Activated naive CD4-positive, alpha-beta T cell treated with anti-CD3 and anti-CD28 coated beads for 36 hours (primary cell): ENCODE measurements at regions not wholly inside any gene's neighbourhood (a gene's known extent, or its start where the extent isn't known, plus 50 kb on each side); places are given as distances from the start of the nearest gene placed in this dataset.

Experiments
- CTCF ChIA-PET: fragments of 350-600 bp; sonication (Branson Sonifier 250); formaldehyde crosslinking; loops from one replicate; lab custom pipeline; 2021; ENCODE audit warnings: antibody characterized with exemption; lab: Charles Lee
- DNase-seq: peaks from one replicate; pipeline ENCODE4 v3.0.0-alpha.2; 2020
- H3K27ac Mint-ChIP-seq: one replicate; pipeline ENCODE4 v1.8.0; 2021; ENCODE audit warnings: mild to moderate bottlenecking, mixed read lengths
- H3K27me3 Mint-ChIP-seq: one replicate; pipeline ENCODE4 v1.8.0; 2021; ENCODE audit warnings: low read depth, mixed read lengths
- H3K36me3 Mint-ChIP-seq: one replicate; pipeline ENCODE4 v1.8.0; 2021; ENCODE audit warnings: low read depth, mixed read lengths
- H3K4me1 Mint-ChIP-seq: one replicate; pipeline ENCODE4 v1.8.0; 2021; ENCODE audit warnings: low read depth, mixed read lengths
- H3K4me3 Mint-ChIP-seq: one replicate; pipeline ENCODE4 v1.8.0; 2021; ENCODE audit warnings: mild to moderate bottlenecking, moderate library complexity, mixed read lengths
- H3K9me3 Mint-ChIP-seq: one replicate; pipeline ENCODE4 v1.8.0; 2021; ENCODE audit warnings: mixed read lengths
- intact Hi-C: fragments of 100-400 bp; cut with micrococcal nuclease; formaldehyde crosslinking; loops from one replicate; pipeline ENCODE4 v1.15.1; 2023

DNA sequence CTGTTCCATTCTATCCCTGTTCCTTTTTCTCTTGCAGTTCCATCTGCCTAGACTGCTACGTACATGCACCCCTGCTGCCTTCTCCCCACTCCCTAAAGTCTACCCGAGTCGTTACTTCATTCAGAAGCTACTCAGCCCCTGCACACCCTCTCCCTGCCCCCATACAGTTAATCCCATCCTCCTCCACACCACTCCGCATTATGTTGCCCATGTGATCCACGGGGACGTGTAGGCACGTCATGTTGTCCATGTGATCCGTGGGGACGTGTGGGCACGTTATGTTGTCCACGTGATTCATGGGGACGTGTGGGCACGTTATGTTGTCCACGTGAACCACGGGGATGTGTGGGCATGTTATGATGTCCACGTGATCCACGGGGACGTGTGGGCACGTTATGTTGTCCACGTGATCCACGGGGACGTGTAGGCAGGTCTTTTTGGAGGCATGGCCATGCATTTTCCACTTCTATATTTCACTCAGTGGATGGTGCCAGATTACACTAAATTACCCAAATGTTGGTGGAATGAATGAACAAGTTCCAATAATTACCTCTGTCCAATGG lies 299.5 kb downstream of the DCDC2C start:
- Mint-ChIP-seq H3K9me3 (peaks cover 2% of the 10 kb centered on the region), H3K27ac (no peak overlapping the region), H3K4me3 (no peak overlapping the region), H3K27me3 (no peaks in the 10 kb centered on the region), H3K4me1 (no peaks in the 10 kb centered on the region), H3K36me3 (no peaks in the 10 kb centered on the region)
- CTCF ChIA-PET, result no interaction called here
- no peak for DNase-seq
- intact Hi-C loops, result no loop called here

DNA sequence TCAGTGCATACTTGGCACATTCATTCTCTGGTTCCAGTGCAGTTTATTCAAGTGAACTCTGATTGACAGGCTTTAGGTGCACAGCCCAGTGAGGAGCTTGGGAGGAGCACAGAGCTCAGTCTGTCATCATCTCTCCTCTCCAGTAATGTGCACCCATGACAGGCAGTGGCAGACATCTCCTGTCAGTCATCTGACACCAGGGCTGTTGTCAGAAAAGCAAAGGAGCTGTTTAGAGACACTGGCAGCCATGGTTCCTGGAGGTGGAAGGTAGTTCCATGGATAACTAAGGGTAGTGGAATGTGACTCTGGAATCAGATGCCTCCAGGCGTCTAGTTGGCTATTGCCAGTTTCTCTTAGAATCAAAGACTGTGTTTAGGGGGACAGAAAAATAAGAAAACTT lies 308.8 kb downstream of the DCDC2C start:
- H3K36me3 Mint-ChIP-seq, result no peaks in the 10 kb centered on the region
- CTCF ChIA-PET, result no interaction called here
- H3K27me3 Mint-ChIP-seq, result no peaks in the 10 kb centered on the region

DNA sequence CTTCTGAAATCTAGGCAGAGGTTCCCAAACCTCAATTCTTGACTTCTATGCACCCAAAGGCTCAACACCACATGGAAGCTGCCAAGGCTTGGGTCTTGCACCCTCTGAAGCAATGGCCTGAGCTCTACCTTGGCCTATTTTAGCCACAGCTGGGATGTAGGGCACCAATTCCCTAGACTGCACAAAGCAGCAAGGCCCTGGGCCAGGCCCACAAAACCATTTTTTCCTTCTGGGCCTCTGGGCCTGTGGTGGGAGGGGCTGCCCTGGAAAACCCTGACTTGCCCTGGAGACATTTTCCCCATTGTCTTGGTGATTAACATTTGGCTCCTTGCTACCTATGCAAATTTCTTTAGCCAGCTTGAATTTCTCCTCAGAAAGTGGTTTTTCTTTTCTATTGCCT lies 315.2 kb downstream of the DCDC2C start:
- H3K4me3 Mint-ChIP-seq, result no peak overlapping the region
- no peaks in the 10 kb centered on the region for H3K27me3 Mint-ChIP-seq
- peaks cover 10% of the 10 kb centered on the region for H3K9me3 Mint-ChIP-seq
- CTCF ChIA-PET, result no interaction called here
- H3K36me3 Mint-ChIP-seq, result no peaks in the 10 kb centered on the region
- no peak overlapping the region for H3K27ac Mint-ChIP-seq
- H3K4me1 Mint-ChIP-seq, result no peaks in the 10 kb centered on the region
- DNase-seq, result no peak
- intact Hi-C loops, result no loop called here

More for the DNA sequence above, 308.8 kb downstream of the DCDC2C start:
- Mint-ChIP-seq H3K4me3 (no peak overlapping the region), H3K27ac (no peak overlapping the region), H3K4me1 (no peaks in the 10 kb centered on the region), H3K9me3 (peaks cover 10% of the 10 kb centered on the region)
- no peak for DNase-seq
- intact Hi-C loops, result no loop called here

GRCh38 chr2:4020153-4020552 lies 316.8 kb downstream of the DCDC2C start:
- no peaks in the 10 kb centered on the region for H3K27me3 Mint-ChIP-seq
- H3K36me3 Mint-ChIP-seq, result no peaks in the 10 kb centered on the region

GRCh38 chr2:4020649-4021048 lies 317.3 kb downstream of the DCDC2C start:
- CTCF ChIA-PET, result no interaction called here
- Mint-ChIP-seq H3K4me3 (no peak overlapping the region), H3K9me3 (peaks cover 10% of the 10 kb centered on the region), H3K27ac (no peak overlapping the region), H3K36me3 (no peaks in the 10 kb centered on the region), H3K27me3 (no peaks in the 10 kb centered on the region), H3K4me1 (no peaks in the 10 kb centered on the region)
- DNase-seq, result no peak
- intact Hi-C loops, result no loop called here

More at GRCh38 chr2:4020153-4020552, 316.8 kb downstream of the DCDC2C start:
- Mint-ChIP-seq H3K27ac (no peak overlapping the region), H3K4me1 (no peaks in the 10 kb centered on the region), H3K4me3 (no peak overlapping the region), H3K9me3 (peaks cover 10% of the 10 kb centered on the region)
- no peak for DNase-seq
- intact Hi-C loops, result no loop called here
- CTCF ChIA-PET, result no interaction called here

- intact Hi-C loops, result no loop called here
- Mint-ChIP-seq H3K36me3 (no peaks in the 10 kb centered on the region), H3K27me3 (no peaks in the 10 kb centered on the region), H3K27ac (no peak overlapping the region), H3K4me1 (no peaks in the 10 kb centered on the region), H3K4me3 (no peak overlapping the region), H3K9me3 (no peaks in the 10 kb centered on the region)
- CTCF ChIA-PET, result no interaction called here
- DNase-seq, result no peak
These were observed 321.2 kb downstream of the DCDC2C start for GRCh38 chr2:4024605-4025004.

DNA sequence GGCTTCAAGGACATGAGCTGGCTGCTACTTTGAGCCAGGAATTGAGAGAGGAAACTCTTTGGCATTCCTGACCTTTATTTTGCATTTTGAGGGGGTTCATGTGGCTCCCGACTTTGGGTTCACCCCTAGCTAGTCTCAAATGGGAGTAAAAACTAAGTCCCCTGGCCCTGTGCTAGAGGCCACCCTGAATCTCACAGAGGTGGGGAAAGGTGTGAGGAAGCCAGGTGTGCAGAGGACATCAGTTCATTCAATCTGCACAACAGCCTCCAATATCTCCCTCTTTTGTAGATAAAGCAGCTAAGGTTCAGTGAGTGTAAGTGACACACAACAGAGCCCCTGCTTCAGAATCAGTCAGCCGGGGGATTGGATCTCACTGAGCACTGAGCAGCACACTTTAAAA lies 325.7 kb downstream of the DCDC2C start:
- DNase-seq, result no peak
- CTCF ChIA-PET, result no interaction called here
- intact Hi-C loops, result no loop called here
- no peaks in the 10 kb centered on the region for H3K27me3 Mint-ChIP-seq
- H3K36me3 Mint-ChIP-seq, result no peaks in the 10 kb centered on the region
- no peaks in the 10 kb centered on the region for H3K4me1 Mint-ChIP-seq
- H3K4me3 Mint-ChIP-seq, result no peak overlapping the region
- no peaks in the 10 kb centered on the region for H3K9me3 Mint-ChIP-seq
- H3K27ac Mint-ChIP-seq, result no peak overlapping the region

DNA sequence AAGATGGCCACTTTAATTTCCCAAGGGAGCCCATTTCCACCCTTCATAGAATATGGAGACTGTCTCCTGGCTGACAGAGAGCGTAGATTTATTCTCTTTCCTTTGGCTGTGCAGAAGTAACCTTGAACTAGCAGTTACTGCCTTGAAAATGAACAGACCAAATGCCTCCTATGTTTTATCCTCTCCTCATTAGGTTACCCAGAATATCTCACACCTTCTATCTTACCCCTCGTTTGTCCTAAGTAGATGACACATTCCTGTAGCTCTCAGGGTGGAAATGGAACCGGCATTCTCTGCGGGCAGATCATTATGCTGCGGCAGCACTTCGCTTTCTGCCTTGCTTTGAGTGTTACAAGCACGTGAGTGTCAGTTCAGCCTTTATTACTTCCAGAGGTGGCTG lies 336.5 kb downstream of the DCDC2C start:
- CTCF ChIA-PET, result no interaction called here
- H3K4me1 Mint-ChIP-seq, result no peaks in the 10 kb centered on the region
- H3K27me3 Mint-ChIP-seq, result peaks cover 2% of the 10 kb centered on the region
- H3K27ac Mint-ChIP-seq, result no peak overlapping the region
- no peak for DNase-seq
- no peak overlapping the region for H3K4me3 Mint-ChIP-seq
- intact Hi-C loops, result no loop called here
- peaks cover 7% of the 10 kb centered on the region for H3K9me3 Mint-ChIP-seq
- no peaks in the 10 kb centered on the region for H3K36me3 Mint-ChIP-seq

DNA sequence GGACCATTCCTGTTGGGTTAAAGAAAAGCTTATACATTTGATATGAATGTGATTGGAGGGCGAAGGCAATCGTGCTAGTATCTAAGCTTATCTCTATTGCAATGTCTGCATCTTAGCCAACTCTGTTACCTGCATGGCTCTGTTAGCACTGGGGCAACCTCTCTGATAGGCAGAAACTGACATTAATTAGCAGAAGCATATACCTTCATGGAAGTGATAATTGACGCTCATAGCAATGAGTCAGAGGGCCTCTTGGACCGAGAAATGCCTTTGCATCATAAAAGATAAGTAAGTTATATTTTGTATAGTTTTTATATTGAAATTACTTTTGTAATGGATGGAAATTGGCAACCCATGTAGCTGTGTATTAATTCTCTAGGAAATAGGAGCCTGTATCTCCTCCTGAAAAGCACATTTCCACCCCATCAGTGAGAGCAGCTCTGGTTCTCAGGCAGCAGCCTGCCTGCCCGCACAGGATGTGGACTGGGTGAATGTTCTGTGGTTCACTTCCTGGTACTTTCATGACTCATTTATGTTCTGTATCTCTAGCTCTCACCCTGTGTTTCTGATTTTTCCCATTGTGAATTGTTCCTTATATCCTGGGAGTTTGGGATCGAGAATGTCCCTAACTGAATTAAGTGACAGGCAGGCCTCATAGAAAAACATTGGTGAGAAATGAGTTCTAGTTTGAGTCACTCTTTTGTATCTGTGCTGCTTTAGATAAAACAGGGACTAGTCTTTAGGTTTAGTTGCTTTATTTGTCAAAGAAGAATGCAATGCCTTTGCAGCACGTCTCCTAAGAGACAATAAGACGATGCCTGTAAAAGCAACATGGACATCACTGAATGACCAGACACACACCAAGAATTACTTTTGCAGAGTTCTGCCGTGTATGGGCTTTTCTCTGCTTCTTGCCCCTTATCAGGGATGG lies 344.9 kb downstream of the DCDC2C start:
- no peaks in the 10 kb centered on the region for H3K27me3 Mint-ChIP-seq
- H3K27ac Mint-ChIP-seq, result no peak overlapping the region
- intact Hi-C loops, result no loop called here
- no peaks in the 10 kb centered on the region for H3K4me1 Mint-ChIP-seq
- H3K4me3 Mint-ChIP-seq, result no peak overlapping the region
- H3K9me3 Mint-ChIP-seq, result peaks cover 3% of the 10 kb centered on the region
- peak; percentile 41 for DNase-seq
- CTCF ChIA-PET, result no interaction called here
- no peaks in the 10 kb centered on the region for H3K36me3 Mint-ChIP-seq

- no peaks in the 10 kb centered on the region for H3K36me3 Mint-ChIP-seq
- no peak overlapping the region for H3K4me3 Mint-ChIP-seq
- CTCF ChIA-PET, result no interaction called here
- intact Hi-C loops, result no loop called here
- no peak overlapping the region for H3K27ac Mint-ChIP-seq
- DNase-seq, result no peak
- H3K9me3 Mint-ChIP-seq, result no peaks in the 10 kb centered on the region
- H3K4me1 Mint-ChIP-seq, result no peaks in the 10 kb centered on the region
- H3K27me3 Mint-ChIP-seq, result no peaks in the 10 kb centered on the region
These were observed 346.1 kb downstream of the DCDC2C start for GRCh38 chr2:4049463-4049862.

GRCh38 chr2:4053769-4054493 lies 350.6 kb downstream of the DCDC2C start:
- CTCF ChIA-PET, result no interaction called here
- no peaks in the 10 kb centered on the region for H3K4me1 Mint-ChIP-seq

GRCh38 chr2:4066217-4066616 lies 362.8 kb downstream of the DCDC2C start:
- intact Hi-C loops, result no loop called here
- no peak overlapping the region for H3K4me3 Mint-ChIP-seq
- no peaks in the 10 kb centered on the region for H3K36me3 Mint-ChIP-seq
- CTCF ChIA-PET, result no interaction called here
- no peaks in the 10 kb centered on the region for H3K9me3 Mint-ChIP-seq
- no peak overlapping the region for H3K27ac Mint-ChIP-seq
- H3K4me1 Mint-ChIP-seq, result no peaks in the 10 kb centered on the region
- no peaks in the 10 kb centered on the region for H3K27me3 Mint-ChIP-seq
- DNase-seq, result no peak

More at GRCh38 chr2:4053769-4054493, 350.6 kb downstream of the DCDC2C start:
- no peak for DNase-seq
- Mint-ChIP-seq H3K4me3 (no peak overlapping the region), H3K9me3 (no peaks in the 10 kb centered on the region), H3K27me3 (no peaks in the 10 kb centered on the region), H3K27ac (no peak overlapping the region), H3K36me3 (no peaks in the 10 kb centered on the region)
- intact Hi-C loops, result no loop called here
